ENCODE measurements at regions not wholly inside any gene's neighbourhood (a gene's known extent, or its start where the extent isn't known, plus 50 kb on each side); places are given as distances from the start of the nearest gene placed in this dataset.

DNA sequence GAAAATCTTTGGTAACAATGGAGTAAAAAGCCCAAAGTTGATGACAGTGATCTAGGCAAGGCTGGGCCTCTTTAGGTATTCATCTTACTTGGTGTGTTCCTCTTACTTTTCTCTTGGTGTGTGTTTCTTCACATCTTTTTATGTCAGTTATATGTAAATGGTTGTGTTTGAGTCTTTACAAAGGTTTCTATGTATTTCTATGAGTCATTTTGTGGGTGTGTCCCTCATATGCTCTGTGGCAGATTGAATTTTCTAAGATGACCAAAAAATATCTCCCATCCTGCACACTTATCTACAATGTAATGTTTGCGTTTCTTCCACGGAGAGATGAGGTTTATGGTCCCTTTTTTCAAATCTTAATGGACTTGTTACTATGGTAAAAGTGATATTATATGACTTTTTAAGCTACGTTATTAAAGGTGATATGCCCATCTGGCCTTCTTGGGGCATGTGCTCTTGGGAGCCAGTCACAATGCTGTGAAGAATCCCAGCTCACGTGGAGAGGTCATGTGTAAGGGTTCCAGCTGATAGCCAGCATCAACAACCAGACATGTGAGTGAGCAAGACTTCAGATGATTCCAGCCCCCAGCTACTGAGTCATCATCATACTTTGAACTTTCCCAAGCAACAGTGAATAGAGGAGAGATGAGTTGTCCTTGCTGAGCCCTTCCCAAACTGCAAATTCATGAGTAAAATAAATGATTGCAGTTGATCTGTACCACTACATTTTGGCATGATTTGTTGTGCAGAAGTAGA is 126.9 kb downstream of the CBLL2 start:
- Histone ChIP-seq H3K4me3 (ENCODE audit: low read length in 2 of 2) (no peak overlapping the region), H3K9me3 (ENCODE audit: control insufficient read depth, low read length) (no peaks in the 10 kb centered on the region), H3K27me3 (ENCODE audit: control insufficient read depth in 1 of 2, insufficient read depth in 2 of 2, low read length in 1 of 2) (no peaks in the 10 kb centered on the region), H3K4me1 (ENCODE audit: control insufficient read depth in 1 of 2, insufficient read depth in 2 of 2, low read length in 2 of 2) (no peaks in the 10 kb centered on the region), H3K36me3 (ENCODE audit: control insufficient read depth in 1 of 2, insufficient read depth in 2 of 2, low read length in 1 of 2) (no peaks in the 10 kb centered on the region), H3K27ac (ENCODE audit: low read depth in 1 of 2, low read length in 2 of 2) (no peak overlapping the region)
- WGBS, 2 donors = 59 to 82% methylated on average over 4 of the region's 4 CpGs
- DNase-seq = no peak
- no peak for ATAC-seq (ENCODE audit: low FRiP score)
- intact Hi-C loops (cut with DNase I) = no loop called here

GRCh38 chrX:22404297-22404696 is 131.6 kb downstream of the CBLL2 start:
- H3K27ac ChIP-seq (ENCODE audit: low read depth in 1 of 2, low read length in 2 of 2) = no peak overlapping the region
- no peaks in the 10 kb centered on the region for H3K4me1 ChIP-seq (ENCODE audit: control insufficient read depth in 1 of 2, insufficient read depth in 2 of 2, low read length in 2 of 2)
- no peaks in the 10 kb centered on the region for H3K36me3 ChIP-seq (ENCODE audit: control insufficient read depth in 1 of 2, insufficient read depth in 2 of 2, low read length in 1 of 2)
- intact Hi-C loops (cut with DNase I) = no loop called here
- WGBS, 2 donors = 95 to 97% methylated on average over 3 of the region's 3 CpGs
- H3K9me3 ChIP-seq (ENCODE audit: control insufficient read depth, low read length) = no peaks in the 10 kb centered on the region
- no peak for ATAC-seq (ENCODE audit: low FRiP score)
- no peaks in the 10 kb centered on the region for H3K27me3 ChIP-seq (ENCODE audit: control insufficient read depth in 1 of 2, insufficient read depth in 2 of 2, low read length in 1 of 2)
- no peak overlapping the region for H3K4me3 ChIP-seq (ENCODE audit: low read length in 2 of 2)
- no peak for DNase-seq

DNA sequence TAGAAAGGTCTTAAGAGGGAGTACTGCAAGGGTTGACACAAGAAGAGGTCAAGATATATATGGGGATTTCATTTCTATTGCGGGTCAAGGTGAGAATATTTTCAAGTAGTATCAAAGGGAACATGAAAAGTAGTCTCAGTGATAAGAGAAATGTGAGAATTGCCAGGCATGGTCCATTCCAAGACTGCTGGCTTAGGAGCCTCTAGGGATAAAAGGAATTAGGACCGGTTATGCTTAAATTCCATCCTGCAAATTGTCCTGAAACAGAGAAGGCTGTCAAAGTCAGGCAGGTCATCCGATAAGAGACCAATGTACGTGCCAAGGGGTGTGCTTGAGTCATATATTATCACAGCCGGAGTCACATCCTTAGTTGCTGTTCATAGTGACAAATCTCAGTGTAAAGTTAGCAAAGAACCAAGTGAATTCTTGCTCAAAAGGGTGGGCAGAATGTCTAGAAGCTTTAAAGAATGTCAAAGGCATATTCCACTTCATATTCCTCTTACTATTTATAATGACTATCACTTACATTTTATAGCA is 133.6 kb downstream of the CBLL2 start:
- Histone ChIP-seq H3K36me3 (ENCODE audit: control insufficient read depth in 1 of 2, insufficient read depth in 2 of 2, low read length in 1 of 2) (no peaks in the 10 kb centered on the region), H3K4me1 (ENCODE audit: control insufficient read depth in 1 of 2, insufficient read depth in 2 of 2, low read length in 2 of 2) (no peaks in the 10 kb centered on the region), H3K4me3 (ENCODE audit: low read length in 2 of 2) (no peak overlapping the region), H3K9me3 (ENCODE audit: control insufficient read depth, low read length) (no peaks in the 10 kb centered on the region), H3K27ac (ENCODE audit: low read depth in 1 of 2, low read length in 2 of 2) (no peak overlapping the region), H3K27me3 (ENCODE audit: control insufficient read depth in 1 of 2, insufficient read depth in 2 of 2, low read length in 1 of 2) (no peaks in the 10 kb centered on the region)
- ATAC-seq (ENCODE audit: low FRiP score) (no peak), DNase-seq (no peak)
- intact Hi-C loops (cut with DNase I) = no loop called here
- 23 to 33% methylated on average over 5 of the region's 5 CpGs for WGBS, 2 donors

- intact Hi-C loops (cut with DNase I) = no loop called here
- H3K36me3 ChIP-seq (ENCODE audit: control insufficient read depth in 1 of 2, insufficient read depth in 2 of 2, low read length in 1 of 2) = no peaks in the 10 kb centered on the region
- H3K4me3 ChIP-seq (ENCODE audit: low read length in 2 of 2) = no peak overlapping the region
- no peak for ATAC-seq (ENCODE audit: low FRiP score)
- no peaks in the 10 kb centered on the region for H3K4me1 ChIP-seq (ENCODE audit: control insufficient read depth in 1 of 2, insufficient read depth in 2 of 2, low read length in 2 of 2)
- no peak for DNase-seq
- H3K9me3 ChIP-seq (ENCODE audit: control insufficient read depth, low read length) = no peaks in the 10 kb centered on the region
- H3K27ac ChIP-seq (ENCODE audit: low read depth in 1 of 2, low read length in 2 of 2) = no peak overlapping the region
- WGBS, 2 donors = 60 to 96% methylated on average over 1 of the region's 1 CpG
- H3K27me3 ChIP-seq (ENCODE audit: control insufficient read depth in 1 of 2, insufficient read depth in 2 of 2, low read length in 1 of 2) = no peaks in the 10 kb centered on the region
These were observed 136.7 kb downstream of the CBLL2 start for GRCh38 chrX:22409418-22409817.

DNA sequence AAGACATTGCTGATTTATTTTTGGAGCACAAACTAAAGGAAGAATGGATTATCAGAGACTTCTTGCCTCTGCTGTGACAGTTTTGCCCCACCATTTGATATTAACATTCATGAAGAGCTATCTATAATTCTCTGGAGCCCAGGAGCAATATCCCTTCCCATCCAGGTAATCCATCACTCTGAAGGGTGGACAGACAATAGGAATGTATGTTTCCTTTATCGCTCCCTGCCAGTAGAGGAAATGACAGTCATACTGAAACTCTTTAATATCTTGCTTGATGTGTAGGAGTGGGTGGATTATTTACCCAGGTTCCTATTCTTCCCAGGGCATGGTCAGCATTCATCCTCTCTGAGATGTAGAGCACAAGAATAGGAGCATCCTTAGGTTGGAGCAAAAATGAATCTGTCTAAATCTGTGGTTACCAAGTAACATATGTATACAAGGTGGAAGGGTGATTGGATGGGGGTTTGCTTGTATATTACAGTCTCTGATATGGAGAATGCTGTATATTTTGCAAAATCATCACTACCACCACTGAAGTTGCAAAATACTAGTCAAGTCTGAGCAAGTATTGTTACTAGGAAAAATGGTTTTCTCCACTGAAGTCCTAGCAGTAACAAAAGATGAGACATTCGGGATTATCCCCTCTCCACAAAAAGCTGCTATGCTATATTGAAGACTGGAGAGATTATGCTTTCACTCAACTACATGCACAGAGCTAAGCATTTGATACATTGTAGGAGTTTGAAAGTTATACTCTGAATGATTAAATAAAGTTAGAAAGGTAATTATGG is 151.6 kb downstream of the CBLL2 start:
- Histone ChIP-seq H3K36me3 (ENCODE audit: control insufficient read depth in 1 of 2, insufficient read depth in 2 of 2, low read length in 1 of 2) (no peaks in the 10 kb centered on the region), H3K9me3 (ENCODE audit: control insufficient read depth, low read length) (no peaks in the 10 kb centered on the region), H3K4me3 (ENCODE audit: low read length in 2 of 2) (no peak overlapping the region), H3K27ac (ENCODE audit: low read depth in 1 of 2, low read length in 2 of 2) (no peak overlapping the region), H3K4me1 (ENCODE audit: control insufficient read depth in 1 of 2, insufficient read depth in 2 of 2, low read length in 2 of 2) (no peaks in the 10 kb centered on the region), H3K27me3 (ENCODE audit: control insufficient read depth in 1 of 2, insufficient read depth in 2 of 2, low read length in 1 of 2) (no peaks in the 10 kb centered on the region)
- intact Hi-C loops (cut with DNase I) = no loop called here
- DNase-seq (no peak), ATAC-seq (ENCODE audit: low FRiP score) (no peak)
- 93 to 94% methylated on average over 2 of the region's 2 CpGs for WGBS, 2 donors

GRCh38 chrX:22424919-22425318 is 152.2 kb downstream of the CBLL2 start:
- no peaks in the 10 kb centered on the region for H3K27me3 ChIP-seq (ENCODE audit: control insufficient read depth in 1 of 2, insufficient read depth in 2 of 2, low read length in 1 of 2)
- no peak for ATAC-seq (ENCODE audit: low FRiP score)
- intact Hi-C loops (cut with DNase I) = no loop called here

GRCh38 chrX:22429704-22430103 is 157.0 kb downstream of the CBLL2 start:
- Histone ChIP-seq H3K27ac (ENCODE audit: low read depth in 1 of 2, low read length in 2 of 2) (no peak overlapping the region), H3K36me3 (ENCODE audit: control insufficient read depth in 1 of 2, insufficient read depth in 2 of 2, low read length in 1 of 2) (no peaks in the 10 kb centered on the region), H3K4me1 (ENCODE audit: control insufficient read depth in 1 of 2, insufficient read depth in 2 of 2, low read length in 2 of 2) (no peaks in the 10 kb centered on the region), H3K4me3 (ENCODE audit: low read length in 2 of 2) (no peak overlapping the region), H3K9me3 (ENCODE audit: control insufficient read depth, low read length) (no peaks in the 10 kb centered on the region), H3K27me3 (ENCODE audit: control insufficient read depth in 1 of 2, insufficient read depth in 2 of 2, low read length in 1 of 2) (no peaks in the 10 kb centered on the region)
- no peak for ATAC-seq (ENCODE audit: low FRiP score)
- intact Hi-C loops (cut with DNase I) = no loop called here
- WGBS, 2 donors = 67 to 95% methylated on average over 3 of the region's 3 CpGs
- DNase-seq = no peak

More at GRCh38 chrX:22424919-22425318, 152.2 kb downstream of the CBLL2 start:
- Histone ChIP-seq H3K9me3 (ENCODE audit: control insufficient read depth, low read length) (no peaks in the 10 kb centered on the region), H3K27ac (ENCODE audit: low read depth in 1 of 2, low read length in 2 of 2) (no peak overlapping the region), H3K4me3 (ENCODE audit: low read length in 2 of 2) (no peak overlapping the region), H3K4me1 (ENCODE audit: control insufficient read depth in 1 of 2, insufficient read depth in 2 of 2, low read length in 2 of 2) (no peaks in the 10 kb centered on the region), H3K36me3 (ENCODE audit: control insufficient read depth in 1 of 2, insufficient read depth in 2 of 2, low read length in 1 of 2) (no peaks in the 10 kb centered on the region)
- WGBS, 2 donors = 88% methylated on average over 1 of the region's 1 CpG
- DNase-seq = no peak

DNA sequence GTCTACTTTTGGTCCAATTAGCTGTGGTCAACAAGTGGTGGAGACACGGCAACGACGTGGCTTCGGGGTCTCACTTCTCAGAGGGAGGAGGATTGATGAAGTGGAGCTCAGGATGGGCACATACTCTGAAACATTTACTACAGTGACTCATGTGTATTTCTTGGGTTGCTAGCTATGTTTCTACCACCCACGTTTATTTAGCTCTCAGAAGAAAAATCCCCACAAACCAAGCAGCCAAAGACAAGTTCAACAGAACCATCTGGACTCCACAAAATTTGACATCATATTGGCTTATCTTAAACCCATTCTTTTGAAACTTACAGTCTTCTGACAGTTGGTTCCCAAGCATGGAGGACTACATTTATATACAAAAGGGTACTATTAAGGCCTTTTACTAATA is 158.0 kb downstream of the CBLL2 start:
- WGBS, 2 donors = 40 to 45% methylated on average over 5 of the region's 5 CpGs
- no peaks in the 10 kb centered on the region for H3K27me3 ChIP-seq (ENCODE audit: control insufficient read depth in 1 of 2, insufficient read depth in 2 of 2, low read length in 1 of 2)
- intact Hi-C loops (cut with DNase I) = no loop called here
- H3K4me1 ChIP-seq (ENCODE audit: control insufficient read depth in 1 of 2, insufficient read depth in 2 of 2, low read length in 2 of 2) = no peaks in the 10 kb centered on the region
- no peak for ATAC-seq (ENCODE audit: low FRiP score)
- no peaks in the 10 kb centered on the region for H3K36me3 ChIP-seq (ENCODE audit: control insufficient read depth in 1 of 2, insufficient read depth in 2 of 2, low read length in 1 of 2)
- H3K4me3 ChIP-seq (ENCODE audit: low read length in 2 of 2) = no peak overlapping the region
- no peaks in the 10 kb centered on the region for H3K9me3 ChIP-seq (ENCODE audit: control insufficient read depth, low read length)
- H3K27ac ChIP-seq (ENCODE audit: low read depth in 1 of 2, low read length in 2 of 2) = no peak overlapping the region
- DNase-seq = no peak
